Fibroblast of villous mesenchyme (primary cell): ENCODE measurements at regions not wholly inside any gene's neighbourhood (a gene's known extent, or its start where the extent isn't known, plus 50 kb on each side); places are given as distances from the start of the nearest gene placed in this dataset.

Source experiments
- DNase-seq: peaks from one replicate; pipeline ENCODE4 v3.0.0-alpha.2; 2010; ENCODE audit warnings: low read depth
- H3K4me3 ChIP-seq: 2 replicates; pipeline ENCODE4 v1.5.1; 2011; ENCODE audit warnings: low read depth, mild to moderate bottlenecking, low read length
- CTCF ChIP-seq: IDR thresholded peaks from 2 replicates; pipeline ENCODE4 v1.5.1; 2012; ENCODE audit warnings: low read depth, mild to moderate bottlenecking, low read length; ENCODE audit not compliant: insufficient read depth

DNA sequence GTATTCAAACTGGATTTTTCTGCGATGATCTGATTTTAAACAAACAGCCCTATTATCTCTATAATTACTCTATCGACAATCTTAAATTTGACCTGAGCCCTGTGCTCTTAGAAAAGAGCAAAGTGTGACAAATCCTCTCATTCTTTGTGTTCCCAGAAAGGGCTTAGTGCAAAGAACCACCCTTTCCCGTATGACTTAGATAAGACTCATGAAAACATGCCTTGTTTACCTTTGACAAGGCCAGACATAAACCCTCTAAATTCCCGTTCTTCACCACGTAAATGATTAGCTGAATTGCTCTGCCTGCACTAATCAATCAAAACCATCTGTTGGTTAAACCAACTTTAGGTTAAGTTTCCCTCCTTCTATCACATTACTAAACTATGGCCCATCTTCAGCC, 285.7 kb upstream of the SEL1L start:
- TF ChIP-seq CTCF: no peak

DNA sequence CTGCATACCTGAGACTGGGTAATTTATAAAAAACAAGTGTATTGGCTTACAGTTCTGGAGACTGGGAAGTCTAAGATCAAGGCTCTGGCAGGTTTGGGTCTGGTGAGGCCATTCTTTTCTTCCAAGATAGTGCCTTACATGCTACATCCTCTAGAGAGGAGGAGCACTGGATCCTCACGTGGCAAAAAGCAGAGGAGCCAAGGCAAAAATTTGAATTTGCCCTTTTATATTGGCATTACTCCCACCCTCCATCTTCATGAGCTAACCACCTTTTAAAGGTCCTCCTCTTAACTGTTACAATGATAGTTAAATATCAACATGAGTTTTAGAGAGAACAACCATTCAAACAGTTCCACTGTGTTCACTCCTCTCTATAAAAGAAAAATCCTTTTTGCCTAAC, 286.3 kb upstream of the SEL1L start:
- H3K4me3 ChIP-seq: no peak overlapping the region
- DNase-seq: no peak
- no peak for TF ChIP-seq CTCF

More for the DNA sequence above, 285.7 kb upstream of the SEL1L start:
- no peak for DNase-seq
- no peak overlapping the region for H3K4me3 ChIP-seq

GRCh38 chr14:81826081-81826480, 292.4 kb upstream of the SEL1L start:
- no peak overlapping the region for H3K4me3 ChIP-seq
- TF ChIP-seq CTCF: no peak
- no peak for DNase-seq

GRCh38 chr14:81829447-81829846, 295.8 kb upstream of the SEL1L start:
- H3K4me3 ChIP-seq: no peak overlapping the region
- TF ChIP-seq CTCF: no peak
- DNase-seq: no peak

DNA sequence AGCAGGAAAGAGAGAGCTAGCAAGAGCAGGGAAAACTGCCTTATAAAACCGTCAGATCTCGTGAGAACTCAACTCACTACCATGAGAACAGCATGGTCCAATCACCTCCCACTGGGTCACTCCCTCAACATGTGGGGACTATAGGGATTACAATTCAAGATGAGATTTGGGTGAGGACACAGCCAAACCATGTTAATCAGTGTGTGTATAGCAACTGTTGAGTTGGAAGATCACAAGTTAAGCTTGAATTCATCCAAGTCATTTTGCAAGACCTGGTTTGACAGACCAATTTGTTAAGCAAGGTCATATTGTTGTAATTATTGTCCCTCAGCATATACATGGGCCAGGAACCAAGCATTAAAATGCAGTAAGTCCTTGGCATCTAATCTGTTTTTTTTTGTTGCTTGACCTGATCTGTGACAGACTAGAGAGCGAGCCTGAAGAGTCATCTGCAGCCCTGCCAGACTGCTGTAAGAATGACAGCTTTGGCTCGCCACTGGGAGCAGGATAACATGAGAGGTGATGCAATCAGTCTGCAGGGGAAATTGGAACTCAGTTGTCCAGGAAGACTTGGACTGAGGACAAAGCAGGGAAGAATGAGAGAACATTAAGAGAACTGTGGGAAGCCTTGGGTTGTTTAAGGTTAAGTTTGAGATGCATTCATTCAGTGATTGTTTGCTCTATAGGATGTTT, 297.6 kb upstream of the SEL1L start:
- no peak for TF ChIP-seq CTCF
- no peak overlapping the region for H3K4me3 ChIP-seq
- DNase-seq: no peak

DNA sequence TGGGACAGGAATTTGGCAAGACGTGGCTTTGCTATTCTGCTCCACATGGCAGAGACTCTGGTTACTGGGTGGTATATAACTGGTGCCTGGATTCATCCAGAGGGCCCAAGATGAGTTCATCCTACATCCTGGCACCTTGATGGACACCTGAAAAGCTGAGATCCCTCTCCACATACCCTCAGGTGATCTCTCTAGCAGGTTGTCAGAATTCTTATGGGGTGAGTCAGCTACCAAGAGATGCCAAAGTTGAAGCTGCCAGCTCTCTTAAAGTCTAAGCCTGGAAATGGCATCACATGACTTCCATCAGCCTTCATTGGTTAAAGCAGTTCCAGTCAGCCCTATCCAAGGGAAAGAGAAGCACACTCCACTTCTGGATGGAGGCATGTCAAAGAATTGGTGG, 300.7 kb upstream of the SEL1L start:
- DNase-seq: no peak
- TF ChIP-seq CTCF: no peak
- H3K4me3 ChIP-seq: no peak overlapping the region

GRCh38 chr14:81837304-81837703, 303.7 kb upstream of the SEL1L start:
- no peak for TF ChIP-seq CTCF
- DNase-seq: no peak

More at GRCh38 chr14:81837304-81837703, 303.7 kb upstream of the SEL1L start:
- H3K4me3 ChIP-seq: no peak overlapping the region
